H9 (cell line): ENCODE measurements at regions not wholly inside any gene's neighbourhood (a gene's known extent, or its start where the extent isn't known, plus 50 kb on each side); places are given as distances from the start of the nearest gene placed in this dataset.

Source experiments
- DNase-seq: peaks from one replicate; pipeline ENCODE4 v3.0.0-alpha.2; 2017
- H2AFZ ChIP-seq: one replicate; pipeline ENCODE4 v1.6.1; 2013; ENCODE audit warnings: mild to moderate bottlenecking, low read length, control low read depth, moderate library complexity
- H2AK5ac ChIP-seq: 2 replicates; pipeline ENCODE4 v1.6.1; 2013; ENCODE audit warnings: low read length, control low read depth, mixed read lengths; ENCODE audit not compliant: insufficient read length
- H2BK120ac ChIP-seq: one replicate; pipeline ENCODE4 v1.6.1; 2013; ENCODE audit warnings: low read depth, mild to moderate bottlenecking, low read length, control low read depth, inconsistent platforms; ENCODE audit not compliant: poor library complexity, severe bottlenecking
- H2BK12ac ChIP-seq: 2 replicates; pipeline ENCODE4 v1.6.1; 2013; ENCODE audit warnings: low read length, control low read depth, mixed read lengths, low read depth; ENCODE audit not compliant: insufficient read length
- H2BK15ac ChIP-seq: 2 replicates; pipeline ENCODE4 v1.6.1; 2013; ENCODE audit warnings: low read depth, low read length, control low read depth
- H2BK20ac ChIP-seq: one replicate; pipeline ENCODE4 v1.6.1; 2013; ENCODE audit warnings: low read depth, mild to moderate bottlenecking, low read length, control low read depth, inconsistent platforms; ENCODE audit not compliant: poor library complexity, severe bottlenecking
- H2BK5ac ChIP-seq: 2 replicates; pipeline ENCODE4 v1.6.1; 2013; ENCODE audit warnings: low read length, control low read depth, mixed read lengths; ENCODE audit not compliant: insufficient read length
- H3K14ac ChIP-seq: 2 replicates; pipeline ENCODE4 v1.6.1; 2013; ENCODE audit warnings: low read length, control low read depth; ENCODE audit not compliant: insufficient read depth
- H3K18ac ChIP-seq: 2 replicates; pipeline ENCODE4 v1.6.1; 2013; ENCODE audit warnings: low read depth, mild to moderate bottlenecking, mixed read lengths, low read length, control low read depth; ENCODE audit not compliant: insufficient read length
- H3K23ac ChIP-seq: 2 replicates; pipeline ENCODE4 v1.6.1; 2013; ENCODE audit warnings: low read length, control low read depth, mixed read lengths, low read depth; ENCODE audit not compliant: insufficient read length
- H3K23me2 ChIP-seq: 2 replicates; pipeline ENCODE4 v1.6.1; 2013; ENCODE audit warnings: low read depth, mild to moderate bottlenecking, mixed read lengths, low read length, control low read depth; ENCODE audit not compliant: insufficient read length, poor library complexity, severe bottlenecking
- H3K27ac ChIP-seq: 2 replicates; pipeline ENCODE4 v1.5.1; 2013; ENCODE audit warnings: low read length, control low read depth, mixed read lengths, low read depth; ENCODE audit not compliant: insufficient read length
- H3K27me3 ChIP-seq: 2 replicates; pipeline ENCODE4 v1.6.1; 2013; ENCODE audit warnings: low read length, control low read depth, inconsistent platforms; ENCODE audit not compliant: insufficient read depth
- H3K4ac ChIP-seq: 2 replicates; pipeline ENCODE4 v1.6.1; 2013; ENCODE audit warnings: low read depth, mild to moderate bottlenecking, control low read depth, inconsistent platforms, low read length, moderate library complexity
- H3K4me1 ChIP-seq: 2 replicates; pipeline ENCODE4 v1.6.1; 2013; ENCODE audit warnings: low read length, control low read depth, inconsistent platforms; ENCODE audit not compliant: insufficient read depth
- H3K4me2 ChIP-seq: 2 replicates; pipeline ENCODE4 v1.6.1; 2013; ENCODE audit warnings: low read length, control low read depth, mixed read lengths; ENCODE audit not compliant: insufficient read length, insufficient read depth
- H3K56ac ChIP-seq: 2 replicates; pipeline ENCODE4 v1.6.1; 2013; ENCODE audit warnings: low read depth, mild to moderate bottlenecking, mixed read lengths, low read length, control low read depth; ENCODE audit not compliant: insufficient read length
- H3K79me1 ChIP-seq: 2 replicates; pipeline ENCODE4 v1.6.1; 2013; ENCODE audit warnings: low read depth, mild to moderate bottlenecking, moderate library complexity, low read length, control low read depth, inconsistent platforms; ENCODE audit not compliant: insufficient read depth, poor library complexity, severe bottlenecking
- H3K79me2 ChIP-seq: 2 replicates; pipeline ENCODE4 v1.6.1; 2013; ENCODE audit warnings: low read length, control low read depth, inconsistent platforms; ENCODE audit not compliant: insufficient read depth
- H3K9ac ChIP-seq: 2 replicates; pipeline ENCODE4 v1.6.1; 2013; ENCODE audit warnings: low read length, control low read depth, mixed read lengths; ENCODE audit not compliant: insufficient read length; ENCODE audit errors: extremely low read depth
- H3K9me3 ChIP-seq: one replicate; pipeline ENCODE4 v1.6.1; 2013; ENCODE audit warnings: low read depth, low read length, inconsistent platforms; ENCODE audit not compliant: control insufficient read depth
- H3T11ph ChIP-seq: one replicate; pipeline ENCODE4 v1.6.1; 2013; ENCODE audit warnings: mild to moderate bottlenecking, low read length, control low read depth, inconsistent platforms
- H4K20me1 ChIP-seq: one replicate; pipeline ENCODE4 v1.6.1; 2013; ENCODE audit not compliant: control insufficient read depth, insufficient read length, insufficient read depth
- H4K5ac ChIP-seq: 2 replicates; pipeline ENCODE4 v1.6.1; 2013; ENCODE audit warnings: low read depth, mild to moderate bottlenecking, mixed read lengths, low read length, control low read depth; ENCODE audit not compliant: insufficient read length
- H4K8ac ChIP-seq: replicated peaks from 2 replicates; pipeline ENCODE4 v1.6.1; 2013; ENCODE audit warnings: low read length, control low read depth, mixed read lengths, low read depth; ENCODE audit not compliant: insufficient read length
- H4K91ac ChIP-seq: 2 replicates; pipeline ENCODE4 v1.6.1; 2013; ENCODE audit warnings: low read depth, mild to moderate bottlenecking, moderate library complexity, mixed read lengths, low read length, control low read depth; ENCODE audit not compliant: insufficient read length
- H3K27ac Mint-ChIP-seq, 3 experiments: 2 replicates in 2 of 3; 3 replicates in 1 of 3; pipeline ENCODE4 v1.8.0; 2020 to 2021; ENCODE audit warnings: mixed read lengths in 3 of 3, mild to moderate bottlenecking in 1 of 3, moderate library complexity in 1 of 3
- H3K27me3 Mint-ChIP-seq: 2 replicates; pipeline ENCODE4 v1.8.0; 2021; ENCODE audit warnings: low read depth, mild to moderate bottlenecking, moderate library complexity, mixed read lengths
- H3K36me3 Mint-ChIP-seq, 3 experiments: 2 replicates in 2 of 3; 3 replicates in 1 of 3; pipeline ENCODE4 v1.8.0; 2020 to 2021; ENCODE audit warnings: low read depth in 3 of 3, mixed read lengths in 3 of 3; ENCODE audit not compliant: insufficient read depth in 1 of 3
- H3K4me1 Mint-ChIP-seq, 2 experiments: 2 replicates each; pipeline ENCODE4 v1.8.0; 2020; ENCODE audit warnings: mixed read lengths in 2 of 2
- H3K4me3 Mint-ChIP-seq, 2 experiments: 2 replicates in 1 of 2; 3 replicates in 1 of 2; pipeline ENCODE4 v1.8.0; 2020 to 2021; ENCODE audit warnings: mild to moderate bottlenecking in 2 of 2, mixed read lengths in 2 of 2, moderate library complexity in 1 of 2
- H3K9me3 Mint-ChIP-seq, 2 experiments: 2 replicates in 1 of 2; 3 replicates in 1 of 2; pipeline ENCODE4 v1.8.0; 2020; ENCODE audit warnings: mild to moderate bottlenecking in 2 of 2, mixed read lengths in 2 of 2, moderate library complexity in 1 of 2
- CTCF ChIP-seq: fragments of 200-600 bp; sonication (generic); conservative IDR thresholded peaks from 3 replicates; pipeline ENCODE4 v1.8.0; 2021; ENCODE audit warnings: antibody characterized with exemption, mild to moderate bottlenecking
- WGBS: extraction: QIAGEN DNeasy Blood & Tissue Kit; methylation state at CpG from one replicate; pipeline ENCODE4 v1.1.7; 2013; ENCODE audit warnings: missing lambda C conversion rate, low lambda C conversion rate, mixed read lengths; ENCODE audit not compliant: insufficient read length; ENCODE audit errors: extremely low coverage; 5-methylcytosine and 5-hydroxymethylcytosine counted together

- Histone ChIP-seq H3K27ac (no peak overlapping the region), H3K9me3 (no peaks in the 10 kb centered on the region), H3K9ac (no peak overlapping the region), H2BK5ac (no peak overlapping the region), H4K8ac (no peak overlapping the region), H2BK12ac (no peak overlapping the region), H2BK15ac (no peak overlapping the region), H3K14ac (no peak overlapping the region), H4K5ac (no peak overlapping the region), H3K27me3 (no peaks in the 10 kb centered on the region), H4K20me1 (no peaks in the 10 kb centered on the region), H3K56ac (no peak overlapping the region), H3T11ph (no peak overlapping the region), H2AK5ac (no peak overlapping the region), H3K23ac (no peak overlapping the region), H3K79me2 (0 out of 2 replicates have a peak, but pooled peaks cover 1% of the 10 kb centered on the region), H3K4me1 (0 out of 2 replicates have a peak, but pooled peaks cover 5% of the 10 kb centered on the region), H2AFZ (no peak overlapping the region), H4K91ac (no peak overlapping the region), H3K79me1 (no peaks in the 10 kb centered on the region), H3K4ac (no peak overlapping the region), H2BK20ac (no peak overlapping the region), H3K18ac (no peak overlapping the region), H3K23me2 (no peaks in the 10 kb centered on the region), H2BK120ac (no peak overlapping the region), H3K4me2 (no peak overlapping the region)
- H3K4me1 Mint-ChIP-seq, result peaks cover 13 to 15% of the 10 kb centered on the region in 2 experiments
- no peak overlapping the region for H3K27ac Mint-ChIP-seq
- H3K4me3 Mint-ChIP-seq, result no peak overlapping the region
- H3K36me3 Mint-ChIP-seq, result no peaks in the 10 kb centered on the region
- H3K9me3 Mint-ChIP-seq, result no peaks in the 10 kb centered on the region
- no peak for TF ChIP-seq CTCF
- no CpG with 5 or more reads among the region's 4 CpGs for WGBS
- no peaks in the 10 kb centered on the region for H3K27me3 Mint-ChIP-seq
- no peak for DNase-seq
Observed at GRCh38 chr14:56059054-56059453, 59.2 kb upstream of the PELI2 start.
